NB4 (cell line): ENCODE measurements at regions not wholly inside any gene's neighbourhood (a gene's known extent, or its start where the extent isn't known, plus 50 kb on each side); places are given as distances from the start of the nearest gene placed in this dataset.

ENCODE experiments used
- CTCF ChIP-seq: IDR thresholded peaks from one replicate; pipeline ENCODE4 v1.5.1; 2012; ENCODE audit warnings: low read depth, low read length
- MAX ChIP-seq: IDR thresholded peaks from 2 replicates; pipeline ENCODE4 v1.6.1; 2011; ENCODE audit warnings: low read depth, low read length
- MYC ChIP-seq: IDR thresholded peaks from 2 replicates; pipeline ENCODE4 v1.6.1; 2011; ENCODE audit warnings: low read depth, low read length
- POLR2A ChIP-seq: IDR thresholded peaks from 2 replicates; pipeline ENCODE4 v1.6.1; 2011; ENCODE audit warnings: mild to moderate bottlenecking; ENCODE audit not compliant: insufficient read length; ENCODE audit errors: extremely low read depth

- TF ChIP-seq CTCF (no peak), POLR2A (no peak), MAX (no peak), MYC (no peak)
Observed at GRCh38 chr5:114636271-114636670, 274.4 kb downstream of the KCNN2 start.
